BLaER1 (cell line): ENCODE measurements at regions not wholly inside any gene's neighbourhood (a gene's known extent, or its start where the extent isn't known, plus 50 kb on each side); places are given as distances from the start of the nearest gene placed in this dataset.

Experiments used
- H3K27ac ChIP-seq: shearing (Covaris generic); formaldehyde crosslinking; 2 replicates; pipeline ENCODE4 v1.8.1; 2022
- H3K27me3 ChIP-seq: shearing (Covaris generic); formaldehyde crosslinking; 2 replicates; pipeline ENCODE4 v1.8.1; 2022
- H3K36me3 ChIP-seq: shearing (Covaris generic); formaldehyde crosslinking; 2 replicates; pipeline ENCODE4 v1.8.1; 2022
- H3K4me1 ChIP-seq: shearing (Covaris generic); formaldehyde crosslinking; 2 replicates; pipeline ENCODE4 v1.8.1; 2022
- H3K4me2 ChIP-seq: shearing (Covaris generic); formaldehyde crosslinking; 2 replicates; pipeline ENCODE4 v1.8.1; 2022
- H3K4me3 ChIP-seq: shearing (Covaris generic); formaldehyde crosslinking; 2 replicates; pipeline ENCODE4 v1.8.1; 2022
- H3K9ac ChIP-seq: shearing (Covaris generic); formaldehyde crosslinking; 2 replicates; pipeline ENCODE4 v1.8.1; 2022
- H3K9me3 ChIP-seq: shearing (Covaris generic); formaldehyde crosslinking; 2 replicates; pipeline ENCODE4 v1.8.1; 2022
- H4K20me1 ChIP-seq: shearing (Covaris generic); formaldehyde crosslinking; 2 replicates; pipeline ENCODE4 v1.8.1; 2022
- Cebpa-rat ChIP-seq: shearing (Covaris generic); IDR thresholded peaks from 2 replicates; pipeline ENCODE4 v1.8.1; 2022

- Histone ChIP-seq H3K27me3 (no peaks in the 10 kb centered on the region), H3K36me3 (no peaks in the 10 kb centered on the region), H4K20me1 (no peaks in the 10 kb centered on the region), H3K4me3 (no peak overlapping the region), H3K9me3 (no peaks in the 10 kb centered on the region), H3K4me2 (peak overlapping the region; percentile 20; the same call in 1 of the 2 replicates), H3K27ac (no peak overlapping the region), H3K9ac (no peak overlapping the region), H3K4me1 (peaks cover 15% of the 10 kb centered on the region)
- no peak for TF ChIP-seq Cebpa-rat
Observed at GRCh38 chr10:43872644-43873043, 224.0 kb upstream of the ZNF32 start.

GRCh38 chr10:43871545-43871944 lies 222.9 kb upstream of the ZNF32 start:
- no peaks in the 10 kb centered on the region for H4K20me1 ChIP-seq

DNA sequence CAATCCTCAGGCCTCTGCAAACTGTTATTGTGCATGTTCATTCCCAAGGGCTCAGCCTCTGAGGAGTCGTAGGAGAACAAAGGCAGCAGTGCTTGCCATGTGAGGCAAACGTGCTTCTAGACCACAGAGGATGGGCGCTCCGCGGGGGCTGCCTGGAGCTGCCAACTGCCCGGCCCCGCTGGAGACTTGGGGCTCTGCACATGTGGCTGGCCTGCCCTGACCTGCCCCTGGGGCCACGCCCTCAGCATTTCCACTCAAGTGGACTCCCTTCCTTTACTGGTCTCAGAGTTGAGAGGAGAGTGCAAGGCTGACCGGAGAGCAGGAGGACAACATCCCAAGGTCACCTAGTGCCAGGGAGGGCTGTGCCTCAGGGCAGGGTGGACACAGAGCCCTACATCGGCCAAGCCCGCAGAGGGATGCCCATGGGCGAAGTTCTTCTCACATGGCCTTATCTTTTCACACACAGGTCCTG lies 222.3 kb upstream of the ZNF32 start:
- H3K36me3 ChIP-seq = no peaks in the 10 kb centered on the region
- no peaks in the 10 kb centered on the region for H3K9me3 ChIP-seq
- no peak for TF ChIP-seq Cebpa-rat
- H3K27ac ChIP-seq = no peak overlapping the region
- no peaks in the 10 kb centered on the region for H3K27me3 ChIP-seq
- no peak overlapping the region for H3K4me3 ChIP-seq
- peaks cover 15% of the 10 kb centered on the region for H3K4me1 ChIP-seq
- peak overlapping the region; percentile 36 for H3K4me2 ChIP-seq
- H3K9ac ChIP-seq = no peak overlapping the region
- H4K20me1 ChIP-seq = no peaks in the 10 kb centered on the region

More at GRCh38 chr10:43871545-43871944, 222.9 kb upstream of the ZNF32 start:
- H3K9ac ChIP-seq = no peak overlapping the region
- no peak overlapping the region for H3K4me2 ChIP-seq
- H3K27ac ChIP-seq = no peak overlapping the region
- no peak for TF ChIP-seq Cebpa-rat
- H3K9me3 ChIP-seq = no peaks in the 10 kb centered on the region
- no peaks in the 10 kb centered on the region for H3K36me3 ChIP-seq
- peaks cover 15% of the 10 kb centered on the region for H3K4me1 ChIP-seq
- H3K27me3 ChIP-seq = no peaks in the 10 kb centered on the region
- no peak overlapping the region for H3K4me3 ChIP-seq

- Histone ChIP-seq H3K27ac (no peak overlapping the region), H3K27me3 (no peaks in the 10 kb centered on the region), H3K4me3 (no peak overlapping the region), H4K20me1 (no peaks in the 10 kb centered on the region), H3K36me3 (no peaks in the 10 kb centered on the region), H3K4me1 (peaks cover 15% of the 10 kb centered on the region), H3K4me2 (no peak overlapping the region), H3K9ac (no peak overlapping the region), H3K9me3 (no peaks in the 10 kb centered on the region)
- no peak for TF ChIP-seq Cebpa-rat
Observed at GRCh38 chr10:43869669-43870322, 221.1 kb upstream of the ZNF32 start.

DNA sequence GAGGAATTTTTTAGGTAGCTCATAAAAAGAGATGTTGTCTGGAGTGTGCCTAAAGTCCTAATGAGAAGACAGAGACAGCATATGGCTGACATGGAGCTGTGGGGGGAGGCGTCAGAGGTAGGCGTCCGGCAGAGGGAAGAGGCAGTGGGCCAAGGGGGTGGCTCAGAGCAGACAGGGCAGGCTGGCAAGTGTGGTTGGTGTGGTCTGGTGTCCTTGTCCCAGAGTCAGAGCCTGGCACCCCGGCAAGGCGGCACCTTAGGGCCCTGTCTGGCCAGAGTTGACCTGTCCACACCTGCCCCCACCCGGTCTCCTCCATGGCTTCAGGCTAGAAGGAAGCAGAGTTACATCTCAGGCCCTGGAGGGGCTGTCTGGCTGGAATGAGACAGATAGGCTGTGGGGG lies 220.3 kb upstream of the ZNF32 start:
- Histone ChIP-seq H4K20me1 (no peaks in the 10 kb centered on the region), H3K27ac (no peak overlapping the region), H3K9me3 (no peaks in the 10 kb centered on the region), H3K4me2 (no peak overlapping the region), H3K36me3 (no peaks in the 10 kb centered on the region), H3K9ac (no peak overlapping the region), H3K27me3 (no peaks in the 10 kb centered on the region), H3K4me3 (no peak overlapping the region), H3K4me1 (peaks cover 15% of the 10 kb centered on the region)
- TF ChIP-seq Cebpa-rat = no peak

DNA sequence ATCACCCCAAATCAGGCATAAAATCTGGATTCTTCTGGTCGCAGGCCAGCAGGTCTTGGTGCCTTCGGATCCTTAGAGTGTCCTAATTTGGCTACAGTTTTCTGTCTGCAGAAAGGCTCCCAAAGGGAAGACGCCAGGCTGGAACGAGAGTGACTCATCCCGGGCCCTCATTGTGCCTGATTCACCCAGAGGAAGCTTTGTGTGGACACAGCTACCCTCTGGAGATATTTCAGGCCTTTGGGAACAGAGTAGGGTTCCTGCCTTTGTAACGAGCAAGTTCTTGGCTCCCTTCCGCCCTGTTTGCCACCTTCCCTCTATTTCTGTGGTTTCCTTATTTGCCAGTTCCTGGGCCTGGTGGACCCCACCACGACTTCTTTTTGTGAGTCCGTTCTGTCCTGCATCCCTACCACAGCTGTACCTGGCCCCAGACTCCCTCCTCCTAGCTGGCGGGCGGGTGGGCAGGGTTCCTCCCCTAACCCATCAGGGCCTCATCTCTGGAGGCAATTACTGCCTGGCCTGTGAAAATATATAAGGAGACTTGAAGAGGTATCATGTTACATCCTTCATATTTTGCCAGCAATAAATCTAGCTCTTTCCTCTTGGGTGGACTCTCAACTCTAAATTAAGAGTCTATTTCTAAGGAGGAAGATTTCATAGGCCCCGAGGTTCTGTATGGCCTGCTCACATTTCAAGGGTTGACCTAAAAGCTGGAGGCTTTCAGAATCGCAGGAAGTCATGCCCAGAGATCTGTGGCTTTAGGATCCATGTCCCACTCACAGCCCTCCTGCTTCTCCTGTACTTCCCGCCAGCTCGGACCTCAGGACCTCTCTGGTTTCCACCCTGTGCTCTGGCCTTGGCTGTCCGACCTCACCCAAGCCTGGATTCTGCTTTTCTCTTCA lies 219.2 kb upstream of the ZNF32 start:
- Histone ChIP-seq H3K27ac (no peak overlapping the region), H3K9ac (no peak overlapping the region), H3K36me3 (no peaks in the 10 kb centered on the region), H3K4me3 (no peak overlapping the region), H3K4me1 (peaks cover 13% of the 10 kb centered on the region), H3K4me2 (no peak overlapping the region), H4K20me1 (no peaks in the 10 kb centered on the region), H3K9me3 (no peaks in the 10 kb centered on the region), H3K27me3 (no peaks in the 10 kb centered on the region)
- no peak for TF ChIP-seq Cebpa-rat

- no peak overlapping the region for H3K27ac ChIP-seq
- no peaks in the 10 kb centered on the region for H3K9me3 ChIP-seq
- no peak overlapping the region for H3K4me2 ChIP-seq
- H3K27me3 ChIP-seq = no peaks in the 10 kb centered on the region
- TF ChIP-seq Cebpa-rat = no peak
- H4K20me1 ChIP-seq = no peaks in the 10 kb centered on the region
- no peak overlapping the region for H3K4me3 ChIP-seq
- H3K36me3 ChIP-seq = no peaks in the 10 kb centered on the region
- H3K9ac ChIP-seq = no peak overlapping the region
- H3K4me1 ChIP-seq = peaks cover 10% of the 10 kb centered on the region
Observed at GRCh38 chr10:43867113-43867512, 218.4 kb upstream of the ZNF32 start.

DNA sequence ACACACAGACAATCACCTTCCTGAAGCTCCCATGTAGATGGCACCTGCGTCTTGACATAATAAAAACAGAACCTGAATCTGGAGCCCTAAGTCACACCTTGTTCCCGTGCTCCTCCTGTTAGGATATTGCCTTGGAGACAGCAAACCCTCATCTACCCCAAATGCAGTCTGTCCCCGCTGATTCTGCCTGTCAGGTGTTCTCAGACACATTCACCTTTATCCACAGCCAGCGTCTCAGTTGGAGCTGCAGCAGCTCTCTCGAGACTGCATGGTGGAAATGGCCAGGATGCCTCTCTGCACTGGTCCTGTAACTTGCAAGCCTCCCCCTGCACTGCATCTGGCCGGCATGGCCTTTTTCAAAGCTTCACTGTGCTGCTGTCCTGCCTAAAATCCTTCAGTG lies 218.0 kb upstream of the ZNF32 start:
- H3K27ac ChIP-seq = no peak overlapping the region
- peaks cover 14% of the 10 kb centered on the region for H3K4me1 ChIP-seq
- TF ChIP-seq Cebpa-rat = no peak

DNA sequence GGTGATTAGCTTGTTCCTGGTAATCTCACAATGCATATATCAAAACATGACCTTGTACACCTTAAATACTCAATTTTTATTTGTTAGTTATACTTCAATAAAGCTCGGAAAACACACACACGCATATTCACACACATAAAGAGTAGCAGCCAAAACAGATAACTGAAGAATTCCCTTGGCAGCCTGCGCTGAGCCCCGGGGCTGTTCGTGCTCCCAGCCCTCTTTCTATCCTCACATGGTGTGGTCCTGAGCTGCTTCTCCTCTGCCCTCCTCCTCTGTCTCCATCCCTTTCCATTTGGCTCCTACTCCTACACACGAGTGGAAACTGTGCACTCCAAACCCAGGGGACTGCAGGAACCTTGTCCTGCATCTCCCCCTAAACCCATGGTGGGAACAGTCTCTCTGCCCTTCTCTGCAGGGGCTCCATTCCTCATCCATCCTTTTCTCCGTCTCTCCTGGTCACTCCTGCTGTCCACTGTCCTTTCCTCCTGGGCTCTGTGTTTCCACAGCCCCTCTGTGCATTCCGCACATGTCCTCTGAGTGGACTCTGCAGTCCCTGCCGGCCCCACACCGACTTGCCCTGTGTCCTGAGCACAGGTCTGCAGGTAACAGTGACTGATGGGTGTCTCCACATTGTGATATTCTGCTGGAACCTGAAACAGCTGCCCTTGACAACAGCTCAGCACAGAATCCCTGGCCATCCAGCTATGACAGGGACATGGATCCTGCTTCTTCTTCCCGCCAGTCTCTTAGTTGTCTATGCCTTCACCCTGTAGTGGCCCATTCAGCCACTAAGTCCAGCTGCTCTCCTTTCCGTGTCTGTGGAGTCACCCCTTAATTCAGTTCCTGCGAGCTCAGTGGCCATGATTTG lies 216.8 kb upstream of the ZNF32 start:
- Histone ChIP-seq H4K20me1 (no peaks in the 10 kb centered on the region), H3K36me3 (no peaks in the 10 kb centered on the region), H3K27me3 (no peaks in the 10 kb centered on the region), H3K4me3 (no peak overlapping the region), H3K9me3 (no peaks in the 10 kb centered on the region), H3K27ac (no peak overlapping the region), H3K4me2 (no peak overlapping the region), H3K9ac (no peak overlapping the region), H3K4me1 (peaks cover 6% of the 10 kb centered on the region; the same call in 1 of the 2 replicates)
- no peak for TF ChIP-seq Cebpa-rat

More for the DNA sequence above, 218.0 kb upstream of the ZNF32 start:
- Histone ChIP-seq H3K36me3 (no peaks in the 10 kb centered on the region), H3K9me3 (no peaks in the 10 kb centered on the region), H3K9ac (no peak overlapping the region), H4K20me1 (no peaks in the 10 kb centered on the region), H3K4me2 (no peak overlapping the region), H3K27me3 (no peaks in the 10 kb centered on the region), H3K4me3 (no peak overlapping the region)
